GM12878 (cell line): ENCODE measurements at regions not wholly inside any gene's neighbourhood (a gene's known extent, or its start where the extent isn't known, plus 50 kb on each side); places are given as distances from the start of the nearest gene placed in this dataset.

Source experiments
- ATAC-seq: fragments of 200-7000 bp; cut with Tn5 transposase; 3 replicates; pipeline ENCODE4 v1.9.1; 2020; ENCODE audit warnings: mild to moderate bottlenecking, moderate library complexity
- BruUV-seq: library from RNA; stranded (reverse); fragments of 400-500 nt; replicated peaks from 2 replicates; lab custom pipeline; 2021; lab: Mats Ljungman, UMichigan
- CTCF ChIA-PET: fragments of 300-600 bp; sonication (Branson Sonifier 250); formaldehyde crosslinking; extraction: SDS; loops from one replicate; lab custom pipeline; 2021; ENCODE audit warnings: inconsistent platforms; lab: Yijun Ruan, JAX
- POLR2A ChIA-PET: fragments of 350-600 bp; formaldehyde crosslinking; extraction: SDS; loops from one replicate; lab custom pipeline; 2021; ENCODE audit warnings: inconsistent platforms; lab: Charles Lee
- RAD21 ChIA-PET: fragments of 300-600 bp; sonication (Branson Sonifier 250); formaldehyde crosslinking; loops from one replicate; lab custom pipeline; 2023; ENCODE audit warnings: antibody characterized with exemption; ENCODE audit not compliant: unreplicated experiment; lab: Charles Lee
- SMC1A ChIA-PET: fragments of 300-600 bp; sonication (Branson Sonifier 250); formaldehyde crosslinking; loops from one replicate; lab custom pipeline; 2023; ENCODE audit not compliant: unreplicated experiment, uncharacterized antibody; lab: Charles Lee
- DNase-seq: peaks from one replicate; pipeline ENCODE4 v3.0.0-alpha.2; 2011; ENCODE audit warnings: low read depth, low spot score
- FAIRE-seq: peaks from 3 replicates; lab custom pipeline; 2011; peaks lifted over from hg19 to GRCh38; lab: Jason Lieb, UNC
- H2AFZ ChIP-seq: 2 replicates; pipeline ENCODE4 v1.6.0; 2011; ENCODE audit warnings: low read depth, low read length, control low read depth; ENCODE audit not compliant: control insufficient read depth
- H3K27ac ChIP-seq: 2 replicates; pipeline ENCODE4 v1.5.1; 2011; ENCODE audit warnings: control low read depth; ENCODE audit not compliant: control insufficient read depth, insufficient read depth
- H3K27me3 ChIP-seq, 2 experiments: replicated peaks in 1 of 2; 2 replicates each; pipeline versions ENCODE4 v1.6.0 to v1.6.1; 2011; ENCODE audit warnings: low read length in 1 of 2; ENCODE audit not compliant: control insufficient read depth in 2 of 2, insufficient read depth in 2 of 2
- H3K36me3 ChIP-seq, 2 experiments: 2 replicates each; pipeline ENCODE4 v1.5.1; 2011; ENCODE audit warnings: low read length in 1 of 2; ENCODE audit not compliant: control insufficient read depth in 2 of 2, insufficient read depth in 2 of 2
- H3K4me1 ChIP-seq: 2 replicates; pipeline ENCODE4 v1.6.1; 2011; ENCODE audit warnings: mild to moderate bottlenecking, low read length, moderate library complexity, mixed read lengths; ENCODE audit not compliant: control insufficient read depth, insufficient read depth
- H3K4me2 ChIP-seq: 2 replicates; pipeline ENCODE4 v1.6.0; 2011; ENCODE audit warnings: control low read depth; ENCODE audit not compliant: control insufficient read depth, insufficient read depth
- H3K4me3 ChIP-seq: fragments of 200-600 bp; sonication (generic); 2 replicates; pipeline ENCODE4 v1.5.1; 2016
- H3K79me2 ChIP-seq: 2 replicates; pipeline ENCODE4 v1.6.0; 2011; ENCODE audit warnings: low read length; ENCODE audit not compliant: control insufficient read depth, insufficient read depth
- H3K9ac ChIP-seq: 2 replicates; pipeline ENCODE4 v1.8.0; 2011; ENCODE audit warnings: low read length, control low read depth, mixed read lengths; ENCODE audit not compliant: control insufficient read depth, insufficient read depth
- H3K9me3 ChIP-seq: replicated peaks from 3 replicates; pipeline ENCODE4 v1.5.1; 2011; ENCODE audit warnings: mild to moderate bottlenecking, low read length; ENCODE audit not compliant: control insufficient read depth, insufficient read depth
- H4K20me1 ChIP-seq: 2 replicates; pipeline ENCODE4 v1.6.0; 2011; ENCODE audit not compliant: control insufficient read depth, insufficient read depth
- CBX3 ChIP-seq: fragments of 200-600 bp; sonication (generic); IDR thresholded peaks from 2 replicates; pipeline ENCODE4 v1.6.1; 2016; ENCODE audit warnings: low read depth, borderline replicate concordance
- E2F8 ChIP-seq: fragments of 450-650 bp; IDR thresholded peaks from 2 replicates; pipeline ENCODE4 v1.6.1; 2018; ENCODE audit warnings: mild to moderate bottlenecking, low read depth, moderate library complexity; ENCODE audit not compliant: partially characterized antibody
- EED ChIP-seq: sonication (generic); IDR thresholded peaks from 2 replicates; pipeline ENCODE4 v1.6.1; 2016; ENCODE audit warnings: antibody characterized with exemption, low read depth
- IRF4 ChIP-seq: IDR thresholded peaks from 2 replicates; pipeline ENCODE4 v1.6.1; 2011; ENCODE audit warnings: low read depth, low read length
- MTA2 ChIP-seq: fragments of 450-650 bp; IDR thresholded peaks from 2 replicates; pipeline ENCODE4 v1.6.1; 2016; ENCODE audit warnings: low read depth, mild to moderate bottlenecking, moderate library complexity
- SIX5 ChIP-seq: IDR thresholded peaks from 2 replicates; pipeline ENCODE4 v1.6.1; 2011; ENCODE audit warnings: mild to moderate bottlenecking, low read depth, low read length, moderate library complexity; ENCODE audit not compliant: severe bottlenecking
- SREBF2 ChIP-seq: IDR thresholded peaks from 2 replicates; pipeline ENCODE4 v1.6.1; 2012; ENCODE audit warnings: mild to moderate bottlenecking, low read length
- SUPT20H ChIP-seq: IDR thresholded peaks from 2 replicates; pipeline ENCODE4 v1.6.1; 2011; ENCODE audit warnings: low read depth, mild to moderate bottlenecking, low read length, moderate library complexity, borderline replicate concordance; ENCODE audit not compliant: control insufficient read depth
- WGBS: methylation state at CpG from one replicate; pipeline ENCODE4 v1.1.6; 2016; ENCODE audit warnings: low lambda C conversion rate; ENCODE audit not compliant: insufficient replicate concordance, insufficient coverage; ENCODE audit errors: missing lambda C conversion rate; 5-methylcytosine and 5-hydroxymethylcytosine counted together
- in situ Hi-C: fragments of 300-500 bp; cut with MboI; formaldehyde crosslinking; loops from 9 replicates; pipeline ENCODE4 v1.14.3; 2018; ENCODE audit warnings: mixed read lengths
- intact Hi-C: fragments of 100-400 bp; cut with micrococcal nuclease; formaldehyde crosslinking; loops from one replicate; pipeline ENCODE4 v1.14.2; 2022; ENCODE audit not compliant: unreplicated experiment

DNA sequence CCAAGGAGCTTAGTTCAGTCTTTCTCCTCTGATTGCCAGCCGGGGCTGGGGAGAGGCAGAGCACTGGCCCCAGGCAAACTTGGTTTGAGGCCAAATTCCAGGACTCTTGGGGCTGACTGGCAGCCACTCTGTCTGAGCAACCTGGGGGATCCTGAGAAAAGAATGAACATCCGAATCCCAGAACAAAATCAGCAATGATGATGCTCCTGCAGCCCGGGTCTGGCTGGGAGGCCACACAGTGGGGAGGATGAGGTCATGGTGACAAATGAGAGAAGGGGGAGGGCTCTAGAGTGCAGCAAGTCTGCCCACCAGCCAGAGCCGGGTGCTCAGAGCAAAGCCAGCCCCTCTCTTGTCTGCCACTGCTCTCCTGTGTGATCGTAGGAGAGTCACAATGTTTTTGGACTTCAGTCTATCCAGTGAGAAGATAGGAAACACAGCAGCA is 71.8 kb upstream of the PAX6 start:
- no peak overlapping the region for H3K9ac ChIP-seq
- no peaks in the 10 kb centered on the region for H4K20me1 ChIP-seq
- DNase-seq = no peak
- ChIA-PET SMC1A (no interaction called here), RAD21 (interaction anchor here (0.9 kb wide), 1 partner anchor 13 kb away, joined by 3 read pairs; no protein-coding TSS in a partner anchor)
- no peaks in the 10 kb centered on the region for H3K9me3 ChIP-seq
- H3K27me3 ChIP-seq = peaks cover 0 to 4% of the 10 kb centered on the region in 2 experiments; a peak in 3 of 4 replicates
- H3K4me2 ChIP-seq = no peak overlapping the region
- H2AFZ ChIP-seq = no peak overlapping the region
- H3K4me3 ChIP-seq = no peak overlapping the region
- H3K36me3 ChIP-seq = no peaks in the 10 kb centered on the region
- TF ChIP-seq SREBF2 = no peak
- no peak for TF ChIP-seq MTA2
- no peak for TF ChIP-seq SIX5
- no peak for TF ChIP-seq E2F8
- no peak for TF ChIP-seq EED
- no peak for TF ChIP-seq SUPT20H
- no peak for TF ChIP-seq IRF4
- no peak for TF ChIP-seq CBX3
- TF ChIP-seq, all 136 proteins: peak for 0
- BruUV-seq = no TSS peak
- in situ Hi-C loops (no loop called here), intact Hi-C loops (loop anchor here (10.0 kb wide), 1 partner anchor 292 kb away; no protein-coding TSS in a partner anchor)
- Histone ChIP-seq H3K4me1 (no peaks in the 10 kb centered on the region), H3K79me2 (no peaks in the 10 kb centered on the region), H3K27ac (no peak overlapping the region)
- no peak for ATAC-seq
- CTCF ChIA-PET = interaction anchor here (1.1 to 1.6 kb wide), 2 partner anchors 11 to 75 kb away, joined by 3 to 7 read pairs; no protein-coding TSS in a partner anchor
- POLR2A ChIA-PET = no interaction called here
- FAIRE-seq = no peak
- WGBS = 24% methylated on average over 4 of the region's 5 CpGs
